ENCODE measurements at regions not wholly inside any gene's neighbourhood (a gene's known extent, or its start where the extent isn't known, plus 50 kb on each side); places are given as distances from the start of the nearest gene placed in this dataset.
"Not testable (repeated sequence)": the region's sequence is repeated elsewhere in the genome, so short reads cannot be mapped to it uniquely, and the experiment has no call there.

- DNase-seq (ENCODE audit: low read depth), result no peak
Measured at GRCh38 chr14:31911160-31911559, 165.9 kb upstream of the ARHGAP5 start.

GRCh38 chr14:31913370-31913769 is 163.7 kb upstream of the ARHGAP5 start:
- no peak for DNase-seq (ENCODE audit: low read depth)

GRCh38 chr14:31918289-31918688 is 158.8 kb upstream of the ARHGAP5 start:
- DNase-seq (ENCODE audit: low read depth), result not testable (repeated sequence)

- DNase-seq (ENCODE audit: low read depth), result no peak
Measured at GRCh38 chr14:31920001-31920400, 157.1 kb upstream of the ARHGAP5 start.

GRCh38 chr14:31920989-31921650 is 156.0 kb upstream of the ARHGAP5 start:
- no peak for DNase-seq (ENCODE audit: low read depth)

GRCh38 chr14:31921721-31922120 is 155.4 kb upstream of the ARHGAP5 start:
- no peak for DNase-seq (ENCODE audit: low read depth)

GRCh38 chr14:31926123-31926522 is 151.0 kb upstream of the ARHGAP5 start:
- DNase-seq (ENCODE audit: low read depth), result no peak

GRCh38 chr14:31926652-31927347 is 150.3 kb upstream of the ARHGAP5 start:
- DNase-seq (ENCODE audit: low read depth), result no peak

- DNase-seq (ENCODE audit: low read depth), result no peak
Measured at GRCh38 chr14:31927348-31927832, 149.7 kb upstream of the ARHGAP5 start.

GRCh38 chr14:31930070-31930469 is 147.0 kb upstream of the ARHGAP5 start:
- no peak for DNase-seq (ENCODE audit: low read depth)

- DNase-seq (ENCODE audit: low read depth), result no peak
Measured at GRCh38 chr14:31930493-31931240, 146.4 kb upstream of the ARHGAP5 start.

GRCh38 chr14:31932675-31933074 is 144.4 kb upstream of the ARHGAP5 start:
- DNase-seq (ENCODE audit: low read depth), result no peak

- DNase-seq (ENCODE audit: low read depth), result no peak
Measured at GRCh38 chr14:31933716-31934115, 143.4 kb upstream of the ARHGAP5 start.

GRCh38 chr14:31934767-31935266 is 142.3 kb upstream of the ARHGAP5 start:
- DNase-seq (ENCODE audit: low read depth), result no peak

- DNase-seq (ENCODE audit: low read depth), result no peak
Measured at GRCh38 chr14:31935391-31935790, 141.7 kb upstream of the ARHGAP5 start.

- DNase-seq (ENCODE audit: low read depth), result no peak
Measured at GRCh38 chr14:31936115-31936514, 141.0 kb upstream of the ARHGAP5 start.

- peak; percentile 28 for DNase-seq (ENCODE audit: low read depth)
Measured at GRCh38 chr14:31937730-31938346, 139.3 kb upstream of the ARHGAP5 start.

- no peak for DNase-seq (ENCODE audit: low read depth)
Measured at GRCh38 chr14:31939934-31940333, 137.2 kb upstream of the ARHGAP5 start.

- DNase-seq (ENCODE audit: low read depth), result no peak
Measured at GRCh38 chr14:31941487-31941886, 135.6 kb upstream of the ARHGAP5 start.

- no peak for DNase-seq (ENCODE audit: low read depth)
Measured at GRCh38 chr14:31942166-31942841, 134.8 kb upstream of the ARHGAP5 start.

GRCh38 chr14:31943217-31943799 is 133.8 kb upstream of the ARHGAP5 start:
- DNase-seq (ENCODE audit: low read depth), result no peak
